Peyer's patch (tissue), 4 donors: ENCODE measurements at regions not wholly inside any gene's neighbourhood (a gene's known extent, or its start where the extent isn't known, plus 50 kb on each side); places are given as distances from the start of the nearest gene placed in this dataset.

Source experiments
- DNase-seq, 3 donors: peaks; one replicate each; pipeline ENCODE4 v3.0.0-alpha.2; 2017 to 2019
- H3K27ac ChIP-seq, 4 donors: fragments of 200-600 bp; sonication (generic); one replicate each; pipeline ENCODE4 v1.5.1; 2016 to 2019
- H3K27me3 ChIP-seq, 2 donors: fragments of 200-600 bp; sonication (generic); one replicate each; pipeline ENCODE4 v1.5.1; 2019
- H3K36me3 ChIP-seq, 3 donors: fragments of 200-600 bp; sonication (generic); one replicate each; pipeline ENCODE4 v1.5.1; 2016 to 2019
- H3K4me1 ChIP-seq, 4 donors: fragments of 200-600 bp; sonication (generic); one replicate each; pipeline ENCODE4 v1.5.1; 2016 to 2019
- H3K4me3 ChIP-seq, 4 donors: fragments of 200-600 bp; sonication (generic); 1 replicate in 3 of 4; 2 replicates in 1 of 4; pipeline ENCODE4 v1.5.1; 2016 to 2019; ENCODE audit warnings: mild to moderate bottlenecking in 1 of 4
- H3K9me3 ChIP-seq, 4 donors: fragments of 200-600 bp; sonication (generic); one replicate each; pipeline ENCODE4 v1.5.1; 2016 to 2019; ENCODE audit warnings: mild to moderate bottlenecking in 1 of 4
- POLR2A ChIP-seq, 2 donors: fragments of 450-650 bp; IDR thresholded peaks; one replicate each; pipeline ENCODE4 v1.5.1; 2017; ENCODE audit warnings: antibody characterized with exemption in 2 of 2, mild to moderate bottlenecking in 2 of 2, moderate library complexity in 2 of 2
- TF ChIP-seq, protein P1 (sequence below), 6 experiments: fragments of 450-650 bp in 4 of 6; fragments of 200-600 bp in 2 of 6; sonication (generic) in 1 of 6; IDR thresholded peaks; one replicate each; pipeline ENCODE4 v1.5.1; 2017 to 2019; ENCODE audit warnings: antibody characterized with exemption in 6 of 6, mild to moderate bottlenecking in 3 of 6, moderate library complexity in 1 of 6

DNA sequence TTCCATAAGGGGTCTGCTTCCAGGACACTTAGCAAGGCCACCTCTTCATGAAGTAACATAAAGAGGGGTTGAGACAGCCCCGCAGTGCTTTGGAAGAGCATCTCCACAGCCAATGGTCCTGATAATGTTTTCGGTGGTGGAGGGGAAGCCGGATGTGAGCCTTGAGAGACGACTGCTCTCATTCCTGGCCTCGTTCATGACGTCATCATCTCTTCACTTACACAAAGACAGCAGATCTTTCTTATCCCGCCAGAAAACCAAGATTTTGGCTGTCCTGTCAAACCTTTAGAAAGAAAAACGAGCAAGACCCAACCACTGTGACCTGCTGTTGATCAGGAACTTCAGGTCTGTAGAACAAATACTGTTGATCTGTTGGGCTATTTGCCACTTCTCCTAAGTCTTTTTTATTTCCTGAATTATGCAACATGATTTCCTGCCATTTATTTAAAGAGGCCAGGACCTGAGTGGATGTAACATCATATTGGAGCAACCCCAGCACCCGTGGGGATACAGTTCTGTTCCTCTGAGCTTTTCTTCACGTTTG, 89.0 kb upstream of the IRX2 start:
- no peaks in the 10 kb centered on the region for H3K4me1 ChIP-seq
- H3K36me3 ChIP-seq: no peaks in the 10 kb centered on the region
- TF ChIP-seq, protein P1, sequence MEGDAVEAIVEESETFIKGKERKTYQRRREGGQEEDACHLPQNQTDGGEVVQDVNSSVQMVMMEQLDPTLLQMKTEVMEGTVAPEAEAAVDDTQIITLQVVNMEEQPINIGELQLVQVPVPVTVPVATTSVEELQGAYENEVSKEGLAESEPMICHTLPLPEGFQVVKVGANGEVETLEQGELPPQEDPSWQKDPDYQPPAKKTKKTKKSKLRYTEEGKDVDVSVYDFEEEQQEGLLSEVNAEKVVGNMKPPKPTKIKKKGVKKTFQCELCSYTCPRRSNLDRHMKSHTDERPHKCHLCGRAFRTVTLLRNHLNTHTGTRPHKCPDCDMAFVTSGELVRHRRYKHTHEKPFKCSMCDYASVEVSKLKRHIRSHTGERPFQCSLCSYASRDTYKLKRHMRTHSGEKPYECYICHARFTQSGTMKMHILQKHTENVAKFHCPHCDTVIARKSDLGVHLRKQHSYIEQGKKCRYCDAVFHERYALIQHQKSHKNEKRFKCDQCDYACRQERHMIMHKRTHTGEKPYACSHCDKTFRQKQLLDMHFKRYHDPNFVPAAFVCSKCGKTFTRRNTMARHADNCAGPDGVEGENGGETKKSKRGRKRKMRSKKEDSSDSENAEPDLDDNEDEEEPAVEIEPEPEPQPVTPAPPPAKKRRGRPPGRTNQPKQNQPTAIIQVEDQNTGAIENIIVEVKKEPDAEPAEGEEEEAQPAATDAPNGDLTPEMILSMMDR (IDR thresholded peaks at IDR 0.05): no peak
- no peak for TF ChIP-seq POLR2A (IDR thresholded peaks at IDR 0.05)
- DNase-seq: no peak
- no peaks in the 10 kb centered on the region for H3K9me3 ChIP-seq
- H3K4me3 ChIP-seq: no peak overlapping the region
- no peaks in the 10 kb centered on the region for H3K27me3 ChIP-seq
- H3K27ac ChIP-seq: no peak overlapping the region

DNA sequence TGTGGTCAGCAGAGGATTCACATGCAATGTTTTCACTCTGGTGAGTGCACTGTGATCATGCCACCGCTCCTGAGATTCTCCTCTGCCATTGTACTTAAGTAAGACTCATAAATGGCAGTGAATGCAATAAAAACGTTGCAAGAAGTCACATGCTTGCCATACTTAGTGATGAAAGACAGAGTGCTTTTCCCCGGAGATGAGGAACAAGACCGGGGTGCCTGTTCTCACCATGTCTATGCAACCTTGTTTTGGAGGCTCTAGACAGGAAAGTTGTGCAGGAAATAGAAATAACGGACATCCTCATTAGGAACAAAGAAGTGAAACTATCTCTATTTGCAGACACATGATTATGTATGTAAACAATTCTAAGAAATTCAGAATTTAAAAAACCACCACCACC, 84.7 kb upstream of the IRX2 start:
- no peak overlapping the region for H3K4me3 ChIP-seq
- H3K4me1 ChIP-seq: no peaks in the 10 kb centered on the region
- H3K36me3 ChIP-seq: no peaks in the 10 kb centered on the region
- no peak overlapping the region for H3K27ac ChIP-seq
- H3K27me3 ChIP-seq: no peaks in the 10 kb centered on the region
- no peak for TF ChIP-seq POLR2A (IDR thresholded peaks at IDR 0.05)
- TF ChIP-seq, protein P1 (IDR thresholded peaks at IDR 0.05): no peak
- no peaks in the 10 kb centered on the region for H3K9me3 ChIP-seq
- no peak for DNase-seq

DNA sequence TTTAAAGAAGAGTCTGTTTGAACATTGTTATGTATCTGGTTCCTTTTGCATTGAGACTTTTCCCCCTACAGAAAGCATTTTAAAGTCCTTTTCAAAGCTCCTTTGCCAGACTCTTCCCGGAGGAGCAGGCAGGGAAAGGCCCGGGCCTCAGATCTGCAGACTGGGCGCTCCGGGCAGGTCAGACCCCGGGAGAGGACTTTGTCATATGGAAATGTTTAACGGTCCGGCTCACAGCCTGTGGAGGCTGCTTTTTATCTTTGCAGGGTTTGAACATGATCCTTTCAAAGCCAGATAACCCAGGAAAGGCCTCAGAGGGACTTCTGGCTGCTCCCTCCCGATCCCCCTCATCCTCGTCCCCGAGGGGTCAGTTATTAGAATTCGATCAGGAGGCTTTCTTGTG, 82.1 kb upstream of the IRX2 start:
- Histone ChIP-seq H3K9me3 (no peaks in the 10 kb centered on the region), H3K4me3 (no peak overlapping the region), H3K27me3 (no peaks in the 10 kb centered on the region), H3K36me3 (no peaks in the 10 kb centered on the region), H3K27ac (no peak overlapping the region), H3K4me1 (no peaks in the 10 kb centered on the region)
- no peak for DNase-seq
- TF ChIP-seq, protein P1 (IDR thresholded peaks at IDR 0.05): no peak
- TF ChIP-seq POLR2A (IDR thresholded peaks at IDR 0.05): no peak

DNA sequence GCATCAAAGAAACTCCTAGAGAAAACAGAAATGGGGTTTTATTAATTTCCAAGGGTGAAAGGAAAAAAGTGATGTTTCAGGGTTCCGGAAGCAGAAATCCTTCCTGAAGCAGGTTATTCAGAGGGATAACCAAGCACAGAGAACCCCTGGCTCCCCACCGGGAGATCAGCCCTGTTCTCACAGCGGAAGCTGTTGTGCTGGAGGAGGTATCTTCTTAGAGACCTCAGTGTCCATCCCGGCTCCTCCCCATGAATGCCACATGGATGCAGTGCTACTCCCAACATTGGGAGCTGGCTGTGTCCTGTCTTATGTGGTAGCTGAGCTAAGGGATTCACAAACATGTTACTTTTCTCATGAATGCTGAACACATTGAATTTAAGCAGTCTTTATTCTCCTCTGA, 80.9 kb upstream of the IRX2 start:
- no peak overlapping the region for H3K27ac ChIP-seq
- no peak overlapping the region for H3K4me3 ChIP-seq
- H3K4me1 ChIP-seq: no peaks in the 10 kb centered on the region
- no peaks in the 10 kb centered on the region for H3K9me3 ChIP-seq
- no peaks in the 10 kb centered on the region for H3K27me3 ChIP-seq
- no peak for DNase-seq
- no peak for TF ChIP-seq POLR2A (IDR thresholded peaks at IDR 0.05)
- TF ChIP-seq, protein P1 (IDR thresholded peaks at IDR 0.05): no peak
- no peaks in the 10 kb centered on the region for H3K36me3 ChIP-seq

DNA sequence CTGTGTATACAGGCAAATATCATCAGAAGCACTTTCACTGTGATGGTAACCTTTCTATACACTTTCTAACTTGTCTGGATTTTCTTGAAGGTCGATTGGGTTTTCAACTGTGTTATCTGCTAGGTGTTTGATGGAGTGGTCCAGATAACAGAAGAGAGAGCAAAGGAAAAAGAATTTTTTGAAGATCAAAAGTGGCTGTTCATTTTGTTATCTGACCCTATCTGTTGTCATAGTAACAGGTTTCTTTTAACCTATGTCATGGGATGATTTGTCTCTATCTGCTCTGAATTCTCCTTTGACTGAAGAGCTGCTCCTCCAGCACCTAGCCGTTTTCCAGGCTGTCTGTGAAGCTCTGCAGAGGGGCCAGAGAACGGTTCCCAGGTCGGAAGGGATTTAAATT, 77.8 kb upstream of the IRX2 start:
- TF ChIP-seq POLR2A (IDR thresholded peaks at IDR 0.05): no peak
- TF ChIP-seq, protein P1 (IDR thresholded peaks at IDR 0.05): no peak
- no peak overlapping the region for H3K27ac ChIP-seq
- no peaks in the 10 kb centered on the region for H3K4me1 ChIP-seq
- no peak for DNase-seq
- no peaks in the 10 kb centered on the region for H3K36me3 ChIP-seq
- no peak overlapping the region for H3K4me3 ChIP-seq
- no peaks in the 10 kb centered on the region for H3K27me3 ChIP-seq
- no peaks in the 10 kb centered on the region for H3K9me3 ChIP-seq

DNA sequence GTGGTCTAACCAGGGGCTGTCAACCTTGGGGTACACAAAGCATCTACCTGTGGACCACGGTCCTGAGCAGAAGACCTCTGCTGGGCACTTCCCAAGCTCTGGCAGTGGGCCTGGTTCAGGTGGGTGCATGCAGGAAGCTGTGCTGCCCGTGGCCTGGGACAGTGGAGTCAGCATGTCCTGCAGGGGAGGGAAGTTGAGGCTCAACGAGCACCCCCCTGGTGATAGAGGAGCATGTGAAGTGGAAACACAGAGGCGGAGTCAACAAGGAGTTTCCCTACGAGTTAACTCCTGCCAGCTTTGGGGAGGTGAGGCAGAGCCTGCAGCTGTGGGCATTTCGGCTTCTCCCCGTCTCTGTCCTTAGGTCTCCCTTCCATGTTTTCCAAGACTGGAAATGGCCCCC, 67.5 kb upstream of the IRX2 start:
- DNase-seq: no peak
- TF ChIP-seq, protein P1 (IDR thresholded peaks at IDR 0.05): no peak
- TF ChIP-seq POLR2A (IDR thresholded peaks at IDR 0.05): no peak
- Histone ChIP-seq H3K4me3 (no peak overlapping the region), H3K36me3 (no peaks in the 10 kb centered on the region), H3K4me1 (no peaks in the 10 kb centered on the region), H3K27me3 (no peaks in the 10 kb centered on the region), H3K9me3 (peaks cover 0 to 4% (median 0%) of the 10 kb centered on the region in 4 donors), H3K27ac (no peak overlapping the region)
